Mesothelial cell of epicardium (in vitro differentiated cells): ENCODE measurements at regions not wholly inside any gene's neighbourhood (a gene's known extent, or its start where the extent isn't known, plus 50 kb on each side); places are given as distances from the start of the nearest gene placed in this dataset.

Experiments
- DNase-seq, 2 experiments: peaks; one replicate each; pipeline ENCODE4 v3.0.0; 2021; ENCODE audit warnings: low spot score in 2 of 2; ENCODE audit not compliant: unreplicated experiment in 2 of 2
- H3K27ac Mint-ChIP-seq: 2 replicates; pipeline ENCODE4 v1.8.0; 2021; ENCODE audit warnings: mixed read lengths
- H3K27me3 Mint-ChIP-seq: 2 replicates; pipeline ENCODE4 v1.8.0; 2021; ENCODE audit warnings: low read depth, mixed read lengths
- H3K36me3 Mint-ChIP-seq: 2 replicates; pipeline ENCODE4 v1.8.0; 2021; ENCODE audit warnings: mixed read lengths
- H3K4me1 Mint-ChIP-seq: 2 replicates; pipeline ENCODE4 v1.8.0; 2021; ENCODE audit warnings: mixed read lengths
- H3K4me3 Mint-ChIP-seq: 2 replicates; pipeline ENCODE4 v1.8.0; 2021; ENCODE audit warnings: mild to moderate bottlenecking, moderate library complexity, mixed read lengths
- H3K9me3 Mint-ChIP-seq: 2 replicates; pipeline ENCODE4 v1.8.0; 2021; ENCODE audit warnings: mixed read lengths
- CTCF ChIP-seq: fragments of 200-600 bp; sonication (generic); IDR thresholded peaks from one replicate; pipeline ENCODE4 v1.5.0; 2021; ENCODE audit warnings: antibody characterized with exemption; ENCODE audit not compliant: unreplicated experiment

GRCh38 chr6:137708481-137708880, 158.6 kb upstream of the TNFAIP3 start:
- Mint-ChIP-seq H3K4me1 (peaks cover 11% of the 10 kb centered on the region), H3K36me3 (no peaks in the 10 kb centered on the region), H3K27ac (no peak overlapping the region), H3K9me3 (no peaks in the 10 kb centered on the region), H3K4me3 (no peak overlapping the region), H3K27me3 (peaks cover 5% of the 10 kb centered on the region)
- no peak for TF ChIP-seq CTCF
- no peak for DNase-seq

- Mint-ChIP-seq H3K9me3 (no peaks in the 10 kb centered on the region), H3K27ac (no peak overlapping the region), H3K4me1 (peaks cover 11% of the 10 kb centered on the region), H3K4me3 (no peak overlapping the region), H3K36me3 (no peaks in the 10 kb centered on the region), H3K27me3 (peaks cover 5% of the 10 kb centered on the region)
- no peak for DNase-seq
- TF ChIP-seq CTCF: no peak
Observed at GRCh38 chr6:137709424-137710236, 157.4 kb upstream of the TNFAIP3 start.

GRCh38 chr6:137711972-137712371, 155.1 kb upstream of the TNFAIP3 start:
- Mint-ChIP-seq H3K4me1 (peaks cover 5% of the 10 kb centered on the region), H3K27me3 (no peaks in the 10 kb centered on the region), H3K27ac (no peak overlapping the region), H3K36me3 (no peaks in the 10 kb centered on the region), H3K9me3 (no peaks in the 10 kb centered on the region), H3K4me3 (no peak overlapping the region)
- no peak for TF ChIP-seq CTCF
- no peak for DNase-seq

GRCh38 chr6:137712587-137712986, 154.5 kb upstream of the TNFAIP3 start:
- Mint-ChIP-seq H3K4me1 (peaks cover 5% of the 10 kb centered on the region), H3K36me3 (no peaks in the 10 kb centered on the region), H3K9me3 (no peaks in the 10 kb centered on the region), H3K27me3 (no peaks in the 10 kb centered on the region), H3K4me3 (no peak overlapping the region), H3K27ac (no peak overlapping the region)
- no peak for TF ChIP-seq CTCF
- no peak for DNase-seq

- Mint-ChIP-seq H3K4me1 (no peaks in the 10 kb centered on the region), H3K9me3 (no peaks in the 10 kb centered on the region), H3K27me3 (no peaks in the 10 kb centered on the region), H3K27ac (no peak overlapping the region), H3K36me3 (no peaks in the 10 kb centered on the region), H3K4me3 (no peak overlapping the region)
- DNase-seq: no peak
- TF ChIP-seq CTCF: no peak
Observed at GRCh38 chr6:137715589-137716045, 151.4 kb upstream of the TNFAIP3 start.
